ENCODE measurements at regions not wholly inside any gene's neighbourhood (a gene's known extent, or its start where the extent isn't known, plus 50 kb on each side); places are given as distances from the start of the nearest gene placed in this dataset.

GRCh38 chr3:6600237-6600636 is 260.7 kb upstream of the GRM7 start:
- TF ChIP-seq CTCF (IDR thresholded peaks at IDR 0.05; ENCODE audit: insufficient read depth, low read depth, low read length) (no peak), EZH2 (IDR thresholded peaks at IDR 0.05; ENCODE audit: insufficient read depth, low read length) (no peak)
